Activated CD4-positive, alpha-beta memory T cell treated with anti-CD3 and anti-CD28 coated beads, Interleukin-2, amount 10 ng/mL, durations not matched to agents 7 days and 5 days (primary cell): ENCODE measurements at regions not wholly inside any gene's neighbourhood (a gene's known extent, or its start where the extent isn't known, plus 50 kb on each side); places are given as distances from the start of the nearest gene placed in this dataset.

Experiments
- CTCF ChIA-PET: fragments of 350-600 bp; sonication (Branson Sonifier 250); formaldehyde crosslinking; loops from one replicate; lab custom pipeline; 2021; ENCODE audit warnings: antibody characterized with exemption, inconsistent platforms; lab: Charles Lee
- POLR2A ChIA-PET: fragments of 350-600 bp; sonication (Branson Sonifier 250); formaldehyde crosslinking; loops from one replicate; lab custom pipeline; 2021; ENCODE audit warnings: antibody characterized with exemption; lab: Charles Lee
- DNase-seq: peaks from one replicate; pipeline ENCODE4 v3.0.0-alpha.2; 2020
- H3K27ac Mint-ChIP-seq: one replicate; pipeline ENCODE4 v1.8.0; 2021; ENCODE audit warnings: mild to moderate bottlenecking, mixed read lengths
- H3K27me3 Mint-ChIP-seq: one replicate; pipeline ENCODE4 v1.8.0; 2021; ENCODE audit warnings: mixed read lengths
- H3K36me3 Mint-ChIP-seq: one replicate; pipeline ENCODE4 v1.8.0; 2021; ENCODE audit warnings: low read depth, mixed read lengths
- H3K4me1 Mint-ChIP-seq: one replicate; pipeline ENCODE4 v1.8.0; 2021; ENCODE audit warnings: mixed read lengths
- H3K4me3 Mint-ChIP-seq: one replicate; pipeline ENCODE4 v1.8.0; 2021; ENCODE audit warnings: mild to moderate bottlenecking, mixed read lengths
- H3K9me3 Mint-ChIP-seq: one replicate; pipeline ENCODE4 v1.8.0; 2021; ENCODE audit warnings: mixed read lengths

DNA sequence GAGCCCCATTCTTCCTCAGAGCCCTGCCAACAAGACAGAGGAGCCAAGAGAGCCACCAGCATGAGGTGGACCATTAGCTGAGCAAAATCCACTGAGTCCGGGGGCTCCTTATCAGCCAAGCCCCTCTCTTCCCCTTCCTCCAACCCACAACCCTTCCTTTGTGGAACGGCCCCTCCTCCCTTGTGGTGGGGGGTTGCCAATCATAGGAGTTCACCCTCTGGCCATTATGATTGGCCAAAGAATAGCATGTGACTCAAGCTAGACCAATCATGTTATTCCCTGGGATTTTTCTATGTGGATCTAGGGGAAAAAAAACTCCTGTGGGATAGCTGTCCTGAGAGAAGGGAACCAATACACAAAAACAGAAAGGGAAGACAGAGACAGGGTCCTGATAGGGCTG, 120.5 kb downstream of the C16orf95 start:
- ChIA-PET POLR2A (no interaction called here), CTCF (no interaction called here)
- H3K4me1 Mint-ChIP-seq = no peaks in the 10 kb centered on the region
- H3K4me3 Mint-ChIP-seq = no peak overlapping the region
- H3K9me3 Mint-ChIP-seq = no peaks in the 10 kb centered on the region
- H3K36me3 Mint-ChIP-seq = no peaks in the 10 kb centered on the region
- H3K27ac Mint-ChIP-seq = no peak overlapping the region
- no peak for DNase-seq
- H3K27me3 Mint-ChIP-seq = peaks cover 2% of the 10 kb centered on the region

DNA sequence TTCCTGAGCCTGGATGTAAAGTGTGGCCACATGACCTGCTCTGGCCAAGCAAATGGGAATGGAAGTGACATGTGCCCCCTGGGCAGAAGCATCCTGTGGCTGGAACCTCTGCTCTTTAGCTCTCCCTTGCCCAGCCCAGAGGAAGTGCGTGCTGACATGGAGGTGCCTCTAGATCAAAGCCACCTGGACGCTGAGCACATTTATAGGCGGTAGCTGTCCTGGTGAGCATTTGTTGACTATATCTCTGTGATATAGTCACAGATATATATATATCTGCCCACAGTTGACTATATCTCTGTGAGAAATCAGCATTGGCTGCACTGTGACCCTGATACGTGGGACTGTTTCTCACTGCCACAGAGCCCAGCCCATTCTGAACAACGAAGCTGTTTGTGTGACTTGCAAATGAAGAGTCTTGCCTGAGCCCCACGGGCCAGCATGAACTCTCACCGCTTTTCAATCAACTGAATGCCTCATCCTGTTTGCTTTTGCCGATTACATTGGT, 118.8 kb downstream of the C16orf95 start:
- no peak overlapping the region for H3K27ac Mint-ChIP-seq
- H3K27me3 Mint-ChIP-seq = peaks cover 2% of the 10 kb centered on the region
- ChIA-PET POLR2A (no interaction called here), CTCF (no interaction called here)
- H3K4me1 Mint-ChIP-seq = peaks cover 4% of the 10 kb centered on the region
- no peaks in the 10 kb centered on the region for H3K36me3 Mint-ChIP-seq
- no peak for DNase-seq
- H3K9me3 Mint-ChIP-seq = no peaks in the 10 kb centered on the region
- H3K4me3 Mint-ChIP-seq = no peak overlapping the region

- ChIA-PET POLR2A (no interaction called here), CTCF (no interaction called here)
- no peak overlapping the region for H3K27ac Mint-ChIP-seq
- no peaks in the 10 kb centered on the region for H3K36me3 Mint-ChIP-seq
- no peak for DNase-seq
- H3K27me3 Mint-ChIP-seq = peaks cover 3% of the 10 kb centered on the region
- H3K4me1 Mint-ChIP-seq = peaks cover 5% of the 10 kb centered on the region
- no peak overlapping the region for H3K4me3 Mint-ChIP-seq
- H3K9me3 Mint-ChIP-seq = no peaks in the 10 kb centered on the region
Observed at GRCh38 chr16:87198881-87199280, 118.3 kb downstream of the C16orf95 start.

GRCh38 chr16:87199379-87199778, 117.8 kb downstream of the C16orf95 start:
- Mint-ChIP-seq H3K9me3 (no peaks in the 10 kb centered on the region), H3K4me3 (no peak overlapping the region), H3K36me3 (no peaks in the 10 kb centered on the region), H3K27ac (no peak overlapping the region), H3K27me3 (peaks cover 6% of the 10 kb centered on the region), H3K4me1 (peaks cover 5% of the 10 kb centered on the region)
- CTCF ChIA-PET = no interaction called here
- POLR2A ChIA-PET = no interaction called here
- DNase-seq = no peak

DNA sequence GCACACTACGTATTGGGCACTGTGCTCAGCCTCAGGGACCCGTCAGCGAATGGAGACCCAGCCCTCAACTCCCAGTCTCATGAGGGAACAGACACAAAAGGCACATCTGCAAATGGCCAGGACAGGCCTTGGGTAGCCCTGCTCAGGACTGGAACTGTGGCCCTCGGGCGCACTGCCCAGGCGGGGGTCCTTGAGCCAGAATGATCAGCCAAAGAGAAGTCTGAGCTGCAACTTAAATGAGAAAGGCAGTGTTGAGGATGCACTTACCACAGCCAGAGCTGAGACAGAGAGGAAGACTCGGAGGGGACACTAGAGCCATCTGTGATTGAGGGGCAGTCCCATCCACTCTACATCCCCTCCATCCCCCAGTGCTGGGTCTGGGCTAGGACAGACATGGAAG, 117.3 kb downstream of the C16orf95 start:
- Mint-ChIP-seq H3K27me3 (peaks cover 6% of the 10 kb centered on the region), H3K27ac (no peak overlapping the region), H3K36me3 (no peaks in the 10 kb centered on the region), H3K4me3 (no peak overlapping the region), H3K4me1 (peaks cover 5% of the 10 kb centered on the region), H3K9me3 (no peaks in the 10 kb centered on the region)
- POLR2A ChIA-PET = no interaction called here
- CTCF ChIA-PET = interaction anchor here (1.0 kb wide), 1 partner anchor 78 kb away, joined by 5 read pairs; no protein-coding TSS in a partner anchor
- DNase-seq = no peak

- POLR2A ChIA-PET = no interaction called here
- no peak overlapping the region for H3K27ac Mint-ChIP-seq
- H3K4me1 Mint-ChIP-seq = peaks cover 5% of the 10 kb centered on the region
- CTCF ChIA-PET = interaction anchor here (1.0 kb wide), 1 partner anchor 78 kb away, joined by 5 read pairs; no protein-coding TSS in a partner anchor
- H3K9me3 Mint-ChIP-seq = no peaks in the 10 kb centered on the region
- DNase-seq = no peak
- no peak overlapping the region for H3K4me3 Mint-ChIP-seq
- peaks cover 6% of the 10 kb centered on the region for H3K27me3 Mint-ChIP-seq
- H3K36me3 Mint-ChIP-seq = no peaks in the 10 kb centered on the region
Observed at GRCh38 chr16:87200637-87201036, 116.6 kb downstream of the C16orf95 start.

DNA sequence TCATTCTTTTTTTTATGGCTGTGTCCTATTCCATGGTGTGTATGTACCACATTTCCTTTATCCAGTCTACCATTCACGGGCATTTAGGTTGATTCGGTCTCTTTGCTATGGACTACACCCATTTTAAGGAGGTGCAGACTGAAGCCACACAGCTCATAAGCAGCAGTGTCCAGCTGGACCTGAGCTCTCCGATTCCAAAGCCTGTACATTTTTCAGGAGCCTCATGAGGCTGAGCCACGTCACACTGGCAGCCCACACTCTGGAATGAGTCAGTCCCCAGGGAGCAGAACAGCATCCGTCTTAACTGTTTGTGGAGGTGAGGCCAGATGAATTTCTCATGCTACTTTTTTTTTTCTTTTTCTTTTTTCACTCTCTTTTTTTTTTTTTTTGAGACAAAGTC, 116.1 kb downstream of the C16orf95 start:
- Mint-ChIP-seq H3K9me3 (no peaks in the 10 kb centered on the region), H3K4me3 (no peak overlapping the region), H3K4me1 (peaks cover 5% of the 10 kb centered on the region), H3K27ac (no peak overlapping the region), H3K36me3 (no peaks in the 10 kb centered on the region), H3K27me3 (peaks cover 6% of the 10 kb centered on the region)
- POLR2A ChIA-PET = no interaction called here
- CTCF ChIA-PET = interaction anchor here (1.0 kb wide), 1 partner anchor 77 kb away, joined by 5 read pairs; no protein-coding TSS in a partner anchor
- DNase-seq = no peak

GRCh38 chr16:87201790-87202189, 115.4 kb downstream of the C16orf95 start:
- Mint-ChIP-seq H3K4me1 (peaks cover 5% of the 10 kb centered on the region), H3K4me3 (no peak overlapping the region), H3K27ac (no peak overlapping the region), H3K9me3 (no peaks in the 10 kb centered on the region), H3K27me3 (peaks cover 6% of the 10 kb centered on the region), H3K36me3 (no peaks in the 10 kb centered on the region)
- POLR2A ChIA-PET = no interaction called here
- DNase-seq = no peak
- CTCF ChIA-PET = interaction anchor here (1.0 to 2.7 kb wide), 2 partner anchors 38 to 76 kb away, joined by 3 to 32 read pairs; no protein-coding TSS in a partner anchor

DNA sequence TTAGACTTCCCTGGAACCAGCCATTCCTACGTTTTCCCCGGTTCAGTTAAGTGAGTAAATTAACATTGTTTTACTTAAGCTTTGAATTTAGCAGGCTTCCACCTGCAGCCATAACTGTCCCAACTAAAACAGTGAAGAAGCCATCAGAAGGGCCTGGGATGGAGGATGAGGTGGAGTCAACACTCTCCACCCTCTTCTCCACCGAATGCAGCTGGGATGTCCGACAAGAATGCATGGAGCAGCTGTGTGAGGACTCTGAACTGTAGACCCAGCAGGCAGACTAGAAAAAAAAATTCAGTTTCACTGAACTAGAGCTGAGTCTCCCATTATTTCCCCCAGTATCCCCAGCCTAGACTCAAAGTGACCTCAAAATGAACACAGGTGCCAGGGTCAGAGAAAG, 114.8 kb downstream of the C16orf95 start:
- CTCF ChIA-PET = interaction anchor here (0.6 to 2.7 kb wide), 5 partner anchors 38 to 328 kb away, joined by 3 to 32 read pairs (median 3); no protein-coding TSS in a partner anchor

GRCh38 chr16:87203060-87203656, 114.0 kb downstream of the C16orf95 start:
- CTCF ChIA-PET = interaction anchor here (0.6 to 2.7 kb wide), 6 partner anchors 69 to 329 kb away, joined by 3 to 32 read pairs (median 4); no protein-coding TSS in a partner anchor
- H3K9me3 Mint-ChIP-seq = no peaks in the 10 kb centered on the region
- peaks cover 5% of the 10 kb centered on the region for H3K4me1 Mint-ChIP-seq
- POLR2A ChIA-PET = no interaction called here
- DNase-seq = peak; percentile 62
- H3K27ac Mint-ChIP-seq = no peak overlapping the region
- H3K36me3 Mint-ChIP-seq = no peaks in the 10 kb centered on the region
- H3K27me3 Mint-ChIP-seq = peaks cover 6% of the 10 kb centered on the region
- no peak overlapping the region for H3K4me3 Mint-ChIP-seq

More for the DNA sequence above, 114.8 kb downstream of the C16orf95 start:
- Mint-ChIP-seq H3K4me1 (peaks cover 5% of the 10 kb centered on the region), H3K27ac (no peak overlapping the region), H3K4me3 (no peak overlapping the region), H3K27me3 (peaks cover 6% of the 10 kb centered on the region), H3K9me3 (no peaks in the 10 kb centered on the region), H3K36me3 (no peaks in the 10 kb centered on the region)
- POLR2A ChIA-PET = no interaction called here
- no peak for DNase-seq

DNA sequence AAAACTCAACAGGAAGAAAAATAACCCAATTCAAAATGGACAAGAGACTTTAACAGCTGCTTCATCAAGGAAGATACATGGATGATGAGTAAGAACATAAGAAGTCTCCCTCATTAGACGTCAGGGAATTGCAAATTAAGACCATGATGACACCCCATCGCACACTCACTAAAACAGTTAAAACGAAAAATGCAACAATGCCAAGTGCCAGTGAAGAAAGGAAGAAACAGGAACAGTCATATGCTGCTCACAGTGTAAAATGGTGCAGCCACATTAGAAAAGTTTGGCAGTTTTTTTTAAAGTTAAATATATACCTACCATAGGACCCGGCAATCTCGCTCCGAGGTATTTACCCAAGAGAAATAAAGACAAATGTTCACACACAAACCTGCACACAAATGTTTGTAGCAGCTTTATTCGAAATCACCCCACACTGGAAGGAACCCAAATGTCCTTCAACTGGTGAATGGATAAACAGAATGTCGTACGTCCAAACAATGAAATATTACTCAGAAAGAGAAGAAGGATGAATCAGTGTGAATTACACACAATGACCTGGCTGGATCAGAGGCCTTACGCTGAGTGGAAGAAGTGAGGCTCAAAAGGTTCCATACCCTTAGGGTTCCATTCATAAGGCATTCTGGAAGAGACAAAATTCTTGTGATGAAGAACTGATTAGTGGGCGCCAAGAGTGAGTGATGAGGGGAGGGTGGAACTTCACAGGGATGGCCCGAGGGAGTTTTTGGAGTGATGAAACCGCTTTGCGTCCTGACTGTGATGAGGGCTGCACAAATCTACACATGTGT, 110.3 kb downstream of the C16orf95 start:
- CTCF ChIA-PET = no interaction called here
- Mint-ChIP-seq H3K27ac (no peak overlapping the region), H3K9me3 (no peaks in the 10 kb centered on the region), H3K4me3 (no peak overlapping the region), H3K27me3 (peaks cover 3% of the 10 kb centered on the region), H3K36me3 (no peaks in the 10 kb centered on the region), H3K4me1 (peaks cover 5% of the 10 kb centered on the region)
- no peak for DNase-seq
- POLR2A ChIA-PET = no interaction called here

DNA sequence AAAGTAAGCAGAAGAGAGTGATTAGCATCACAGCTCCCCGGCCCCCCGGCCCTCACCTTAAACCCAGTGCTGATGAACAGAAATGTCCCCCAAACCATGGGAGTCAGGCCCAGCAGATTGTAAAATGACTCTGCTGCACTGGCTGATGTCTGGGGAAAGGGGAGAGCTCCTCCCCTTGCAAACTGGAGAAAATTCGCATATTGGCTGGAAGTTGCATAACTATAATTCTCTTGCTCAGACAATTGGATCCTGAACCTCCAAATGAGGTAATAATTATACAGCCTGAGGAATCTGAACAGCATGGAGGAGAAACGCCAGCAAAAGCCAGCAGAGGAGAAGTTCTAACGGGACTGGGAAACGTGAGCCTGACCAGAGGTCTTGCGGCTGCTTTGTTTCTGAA, 109.7 kb downstream of the C16orf95 start:
- CTCF ChIA-PET = no interaction called here
- H3K9me3 Mint-ChIP-seq = no peaks in the 10 kb centered on the region
- no peak for DNase-seq
- H3K36me3 Mint-ChIP-seq = no peaks in the 10 kb centered on the region
- peaks cover 3% of the 10 kb centered on the region for H3K27me3 Mint-ChIP-seq
- peaks cover 5% of the 10 kb centered on the region for H3K4me1 Mint-ChIP-seq
- H3K4me3 Mint-ChIP-seq = no peak overlapping the region
- no peak overlapping the region for H3K27ac Mint-ChIP-seq
- POLR2A ChIA-PET = no interaction called here

DNA sequence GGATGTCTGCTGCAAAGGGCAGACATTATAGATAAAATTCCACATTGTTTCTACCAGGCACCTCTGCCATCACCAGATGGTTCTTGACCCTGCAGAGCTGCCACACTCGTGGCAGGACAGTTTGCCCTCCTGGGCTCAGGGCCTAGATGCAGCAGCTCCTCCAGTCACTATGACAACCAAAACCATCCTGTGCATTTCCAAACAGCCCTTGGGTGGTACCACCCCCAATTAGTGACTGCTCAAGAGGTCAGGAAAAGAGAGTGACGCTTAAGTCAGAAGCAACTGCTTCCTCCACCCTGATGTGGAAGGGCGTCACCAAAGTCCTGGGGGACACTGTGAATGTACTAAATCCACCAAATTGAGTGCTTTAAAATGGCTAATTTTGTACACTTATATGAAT, 109.2 kb downstream of the C16orf95 start:
- no peak overlapping the region for H3K27ac Mint-ChIP-seq
- POLR2A ChIA-PET = no interaction called here
- H3K4me1 Mint-ChIP-seq = peaks cover 4% of the 10 kb centered on the region
- peaks cover 3% of the 10 kb centered on the region for H3K27me3 Mint-ChIP-seq
- DNase-seq = no peak
- H3K4me3 Mint-ChIP-seq = no peak overlapping the region
- no peaks in the 10 kb centered on the region for H3K9me3 Mint-ChIP-seq
- H3K36me3 Mint-ChIP-seq = no peaks in the 10 kb centered on the region
- CTCF ChIA-PET = no interaction called here
